HG03558 (cell line): ENCODE measurements at regions not wholly inside any gene's neighbourhood (a gene's known extent, or its start where the extent isn't known, plus 50 kb on each side); places are given as distances from the start of the nearest gene placed in this dataset.
"Not testable (repeated sequence)": the region's sequence is repeated elsewhere in the genome, so short reads cannot be mapped to it uniquely, and the experiment has no call there.

ENCODE experiments used
- ATAC-seq: cut with Tn5 transposase; IDR thresholded peaks from one replicate; pipeline ENCODE4 v1.9.1; 2021; ENCODE audit warnings: moderate number of reproducible peaks; ENCODE audit not compliant: unreplicated experiment; ENCODE audit errors: extremely low read depth

GRCh38 chr11:130550150-130550549, 101.7 kb downstream of the ADAMTS15 start:
- ATAC-seq: no peak

- no peak for ATAC-seq
These were observed 102.5 kb downstream of the ADAMTS15 start for GRCh38 chr11:130550984-130551383.

GRCh38 chr11:130551388-130551787, 102.9 kb downstream of the ADAMTS15 start:
- ATAC-seq: no peak

GRCh38 chr11:130553306-130553705, 104.9 kb downstream of the ADAMTS15 start:
- ATAC-seq: no peak

GRCh38 chr11:130554241-130555055, 106.0 kb downstream of the ADAMTS15 start:
- no peak for ATAC-seq

- ATAC-seq: no peak
These were observed 106.9 kb downstream of the ADAMTS15 start for GRCh38 chr11:130555251-130555841.

GRCh38 chr11:130560000-130560780, 111.7 kb downstream of the ADAMTS15 start:
- ATAC-seq: no peak

- no peak for ATAC-seq
These were observed 112.3 kb downstream of the ADAMTS15 start for GRCh38 chr11:130560781-130561109.

GRCh38 chr11:130561441-130561881, 113.0 kb downstream of the ADAMTS15 start:
- no peak for ATAC-seq

GRCh38 chr11:130562549-130562948, 114.1 kb downstream of the ADAMTS15 start:
- no peak for ATAC-seq

GRCh38 chr11:130566360-130566759, 117.9 kb downstream of the ADAMTS15 start:
- not testable (repeated sequence) for ATAC-seq

- ATAC-seq: no peak
These were observed 123.1 kb downstream of the ADAMTS15 start for GRCh38 chr11:130571519-130571918.

GRCh38 chr11:130571947-130572584, 123.6 kb downstream of the ADAMTS15 start:
- ATAC-seq: no peak

GRCh38 chr11:130573767-130574166, 125.3 kb downstream of the ADAMTS15 start:
- no peak for ATAC-seq

GRCh38 chr11:130574740-130575139, 126.3 kb downstream of the ADAMTS15 start:
- no peak for ATAC-seq

- no peak for ATAC-seq
These were observed 127.7 kb downstream of the ADAMTS15 start for GRCh38 chr11:130576146-130576545.

- ATAC-seq: no peak
These were observed 130.4 kb downstream of the ADAMTS15 start for GRCh38 chr11:130578738-130579368.

GRCh38 chr11:130580372-130580771, 131.9 kb downstream of the ADAMTS15 start:
- ATAC-seq: no peak

GRCh38 chr11:130580891-130581492, 132.5 kb downstream of the ADAMTS15 start:
- no peak for ATAC-seq

GRCh38 chr11:130581646-130582045, 133.2 kb downstream of the ADAMTS15 start:
- ATAC-seq: no peak
